H9 (cell line): ENCODE measurements at regions not wholly inside any gene's neighbourhood (a gene's known extent, or its start where the extent isn't known, plus 50 kb on each side); places are given as distances from the start of the nearest gene placed in this dataset.

Experiments
- DNase-seq: peaks from one replicate; pipeline ENCODE4 v3.0.0-alpha.2; 2017
- H2AFZ ChIP-seq: one replicate; pipeline ENCODE4 v1.6.1; 2013; ENCODE audit warnings: mild to moderate bottlenecking, low read length, control low read depth, moderate library complexity
- H2AK5ac ChIP-seq: 2 replicates; pipeline ENCODE4 v1.6.1; 2013; ENCODE audit warnings: low read length, control low read depth, mixed read lengths; ENCODE audit not compliant: insufficient read length
- H2BK120ac ChIP-seq: one replicate; pipeline ENCODE4 v1.6.1; 2013; ENCODE audit warnings: low read depth, mild to moderate bottlenecking, low read length, control low read depth, inconsistent platforms; ENCODE audit not compliant: poor library complexity, severe bottlenecking
- H2BK12ac ChIP-seq: 2 replicates; pipeline ENCODE4 v1.6.1; 2013; ENCODE audit warnings: low read length, control low read depth, mixed read lengths, low read depth; ENCODE audit not compliant: insufficient read length
- H2BK15ac ChIP-seq: 2 replicates; pipeline ENCODE4 v1.6.1; 2013; ENCODE audit warnings: low read depth, low read length, control low read depth
- H2BK20ac ChIP-seq: one replicate; pipeline ENCODE4 v1.6.1; 2013; ENCODE audit warnings: low read depth, mild to moderate bottlenecking, low read length, control low read depth, inconsistent platforms; ENCODE audit not compliant: poor library complexity, severe bottlenecking
- H2BK5ac ChIP-seq: 2 replicates; pipeline ENCODE4 v1.6.1; 2013; ENCODE audit warnings: low read length, control low read depth, mixed read lengths; ENCODE audit not compliant: insufficient read length
- H3K14ac ChIP-seq: 2 replicates; pipeline ENCODE4 v1.6.1; 2013; ENCODE audit warnings: low read length, control low read depth; ENCODE audit not compliant: insufficient read depth
- H3K18ac ChIP-seq: 2 replicates; pipeline ENCODE4 v1.6.1; 2013; ENCODE audit warnings: low read depth, mild to moderate bottlenecking, mixed read lengths, low read length, control low read depth; ENCODE audit not compliant: insufficient read length
- H3K23ac ChIP-seq: 2 replicates; pipeline ENCODE4 v1.6.1; 2013; ENCODE audit warnings: low read length, control low read depth, mixed read lengths, low read depth; ENCODE audit not compliant: insufficient read length
- H3K23me2 ChIP-seq: 2 replicates; pipeline ENCODE4 v1.6.1; 2013; ENCODE audit warnings: low read depth, mild to moderate bottlenecking, mixed read lengths, low read length, control low read depth; ENCODE audit not compliant: insufficient read length, poor library complexity, severe bottlenecking
- H3K27ac ChIP-seq: 2 replicates; pipeline ENCODE4 v1.5.1; 2013; ENCODE audit warnings: low read length, control low read depth, mixed read lengths, low read depth; ENCODE audit not compliant: insufficient read length
- H3K27me3 ChIP-seq: 2 replicates; pipeline ENCODE4 v1.6.1; 2013; ENCODE audit warnings: low read length, control low read depth, inconsistent platforms; ENCODE audit not compliant: insufficient read depth
- H3K4ac ChIP-seq: 2 replicates; pipeline ENCODE4 v1.6.1; 2013; ENCODE audit warnings: low read depth, mild to moderate bottlenecking, control low read depth, inconsistent platforms, low read length, moderate library complexity
- H3K4me1 ChIP-seq: 2 replicates; pipeline ENCODE4 v1.6.1; 2013; ENCODE audit warnings: low read length, control low read depth, inconsistent platforms; ENCODE audit not compliant: insufficient read depth
- H3K4me2 ChIP-seq: 2 replicates; pipeline ENCODE4 v1.6.1; 2013; ENCODE audit warnings: low read length, control low read depth, mixed read lengths; ENCODE audit not compliant: insufficient read length, insufficient read depth
- H3K56ac ChIP-seq: 2 replicates; pipeline ENCODE4 v1.6.1; 2013; ENCODE audit warnings: low read depth, mild to moderate bottlenecking, mixed read lengths, low read length, control low read depth; ENCODE audit not compliant: insufficient read length
- H3K79me1 ChIP-seq: 2 replicates; pipeline ENCODE4 v1.6.1; 2013; ENCODE audit warnings: low read depth, mild to moderate bottlenecking, moderate library complexity, low read length, control low read depth, inconsistent platforms; ENCODE audit not compliant: insufficient read depth, poor library complexity, severe bottlenecking
- H3K79me2 ChIP-seq: 2 replicates; pipeline ENCODE4 v1.6.1; 2013; ENCODE audit warnings: low read length, control low read depth, inconsistent platforms; ENCODE audit not compliant: insufficient read depth
- H3K9ac ChIP-seq: 2 replicates; pipeline ENCODE4 v1.6.1; 2013; ENCODE audit warnings: low read length, control low read depth, mixed read lengths; ENCODE audit not compliant: insufficient read length; ENCODE audit errors: extremely low read depth
- H3K9me3 ChIP-seq: one replicate; pipeline ENCODE4 v1.6.1; 2013; ENCODE audit warnings: low read depth, low read length, inconsistent platforms; ENCODE audit not compliant: control insufficient read depth
- H3T11ph ChIP-seq: one replicate; pipeline ENCODE4 v1.6.1; 2013; ENCODE audit warnings: mild to moderate bottlenecking, low read length, control low read depth, inconsistent platforms
- H4K20me1 ChIP-seq: one replicate; pipeline ENCODE4 v1.6.1; 2013; ENCODE audit not compliant: control insufficient read depth, insufficient read length, insufficient read depth
- H4K5ac ChIP-seq: 2 replicates; pipeline ENCODE4 v1.6.1; 2013; ENCODE audit warnings: low read depth, mild to moderate bottlenecking, mixed read lengths, low read length, control low read depth; ENCODE audit not compliant: insufficient read length
- H4K8ac ChIP-seq: replicated peaks from 2 replicates; pipeline ENCODE4 v1.6.1; 2013; ENCODE audit warnings: low read length, control low read depth, mixed read lengths, low read depth; ENCODE audit not compliant: insufficient read length
- H4K91ac ChIP-seq: 2 replicates; pipeline ENCODE4 v1.6.1; 2013; ENCODE audit warnings: low read depth, mild to moderate bottlenecking, moderate library complexity, mixed read lengths, low read length, control low read depth; ENCODE audit not compliant: insufficient read length
- H3K27ac Mint-ChIP-seq, 3 experiments: 2 replicates in 2 of 3; 3 replicates in 1 of 3; pipeline ENCODE4 v1.8.0; 2020 to 2021; ENCODE audit warnings: mixed read lengths in 3 of 3, mild to moderate bottlenecking in 1 of 3, moderate library complexity in 1 of 3
- H3K27me3 Mint-ChIP-seq: 2 replicates; pipeline ENCODE4 v1.8.0; 2021; ENCODE audit warnings: low read depth, mild to moderate bottlenecking, moderate library complexity, mixed read lengths
- H3K36me3 Mint-ChIP-seq, 3 experiments: 2 replicates in 2 of 3; 3 replicates in 1 of 3; pipeline ENCODE4 v1.8.0; 2020 to 2021; ENCODE audit warnings: low read depth in 3 of 3, mixed read lengths in 3 of 3; ENCODE audit not compliant: insufficient read depth in 1 of 3
- H3K4me1 Mint-ChIP-seq, 2 experiments: 2 replicates each; pipeline ENCODE4 v1.8.0; 2020; ENCODE audit warnings: mixed read lengths in 2 of 2
- H3K4me3 Mint-ChIP-seq, 2 experiments: 2 replicates in 1 of 2; 3 replicates in 1 of 2; pipeline ENCODE4 v1.8.0; 2020 to 2021; ENCODE audit warnings: mild to moderate bottlenecking in 2 of 2, mixed read lengths in 2 of 2, moderate library complexity in 1 of 2
- H3K9me3 Mint-ChIP-seq, 2 experiments: 2 replicates in 1 of 2; 3 replicates in 1 of 2; pipeline ENCODE4 v1.8.0; 2020; ENCODE audit warnings: mild to moderate bottlenecking in 2 of 2, mixed read lengths in 2 of 2, moderate library complexity in 1 of 2
- CTCF ChIP-seq: fragments of 200-600 bp; sonication (generic); conservative IDR thresholded peaks from 3 replicates; pipeline ENCODE4 v1.8.0; 2021; ENCODE audit warnings: antibody characterized with exemption, mild to moderate bottlenecking
- WGBS: extraction: QIAGEN DNeasy Blood & Tissue Kit; methylation state at CpG from one replicate; pipeline ENCODE4 v1.1.7; 2013; ENCODE audit warnings: missing lambda C conversion rate, low lambda C conversion rate, mixed read lengths; ENCODE audit not compliant: insufficient read length; ENCODE audit errors: extremely low coverage; 5-methylcytosine and 5-hydroxymethylcytosine counted together

GRCh38 chr10:10910634-10911033, 107.0 kb upstream of the CELF2 start:
- Histone ChIP-seq H3K14ac (no peak overlapping the region), H3K27ac (no peak overlapping the region), H2AFZ (no peak overlapping the region), H3K23me2 (no peaks in the 10 kb centered on the region), H3K27me3 (no peaks in the 10 kb centered on the region), H2BK5ac (no peak overlapping the region), H3K56ac (no peak overlapping the region), H3K79me1 (no peaks in the 10 kb centered on the region), H3K9me3 (no peaks in the 10 kb centered on the region), H3K18ac (no peak overlapping the region), H2AK5ac (no peak overlapping the region), H3K9ac (no peak overlapping the region), H2BK15ac (no peak overlapping the region), H3K4me1 (no peaks in the 10 kb centered on the region; the same call in 1 of the 2 replicates), H3K4ac (no peak overlapping the region), H3T11ph (no peak overlapping the region), H4K20me1 (no peaks in the 10 kb centered on the region), H4K8ac (no peak overlapping the region), H3K4me2 (no peak overlapping the region), H3K23ac (no peak overlapping the region), H2BK12ac (no peak overlapping the region), H2BK20ac (no peak overlapping the region), H4K5ac (no peak overlapping the region), H3K79me2 (no peaks in the 10 kb centered on the region), H4K91ac (no peak overlapping the region), H2BK120ac (no peak overlapping the region)
- H3K27me3 Mint-ChIP-seq: no peaks in the 10 kb centered on the region
- peaks cover 10 to 16% of the 10 kb centered on the region in 2 experiments for H3K4me1 Mint-ChIP-seq
- H3K9me3 Mint-ChIP-seq: no peaks in the 10 kb centered on the region; a peak in 1 of 5 replicates
- no peak for DNase-seq
- H3K4me3 Mint-ChIP-seq: no peak overlapping the region
- WGBS: no CpG with 5 or more reads among the region's 7 CpGs
- H3K27ac Mint-ChIP-seq: no peak overlapping the region
- no peak for TF ChIP-seq CTCF
- H3K36me3 Mint-ChIP-seq: no peaks in the 10 kb centered on the region
